ENCODE measurements at regions not wholly inside any gene's neighbourhood (a gene's known extent, or its start where the extent isn't known, plus 50 kb on each side); places are given as distances from the start of the nearest gene placed in this dataset.
"Not testable (repeated sequence)": the region's sequence is repeated elsewhere in the genome, so short reads cannot be mapped to it uniquely, and the experiment has no call there.

GRCh38 chr7:68754414-68754813, 843.9 kb upstream of the AUTS2 start:
- DNase-seq (ENCODE audit: low spot score): no peak

GRCh38 chr7:68756986-68757495, 841.2 kb upstream of the AUTS2 start:
- no peak for DNase-seq (ENCODE audit: low spot score)

GRCh38 chr7:68760556-68760955, 837.7 kb upstream of the AUTS2 start:
- no peak for DNase-seq (ENCODE audit: low spot score)

- no peak for DNase-seq (ENCODE audit: low spot score)
These were observed 830.8 kb upstream of the AUTS2 start for GRCh38 chr7:68767462-68767861.

GRCh38 chr7:68770649-68771048, 827.6 kb upstream of the AUTS2 start:
- DNase-seq (ENCODE audit: low spot score): peak; percentile 3

GRCh38 chr7:68776326-68776725, 821.9 kb upstream of the AUTS2 start:
- no peak for DNase-seq (ENCODE audit: low spot score)

GRCh38 chr7:68783684-68784083, 814.6 kb upstream of the AUTS2 start:
- no peak for DNase-seq (ENCODE audit: low spot score)

GRCh38 chr7:68785036-68785435, 813.2 kb upstream of the AUTS2 start:
- no peak for DNase-seq (ENCODE audit: low spot score)

- no peak for DNase-seq (ENCODE audit: low spot score)
These were observed 810.7 kb upstream of the AUTS2 start for GRCh38 chr7:68787566-68787965.

GRCh38 chr7:68788529-68788928, 809.7 kb upstream of the AUTS2 start:
- not testable (repeated sequence) for DNase-seq (ENCODE audit: low spot score)

GRCh38 chr7:68789597-68789996, 808.7 kb upstream of the AUTS2 start:
- DNase-seq (ENCODE audit: low spot score): no peak

- no peak for DNase-seq (ENCODE audit: low spot score)
These were observed 805.9 kb upstream of the AUTS2 start for GRCh38 chr7:68792351-68792750.

GRCh38 chr7:68793513-68793912, 804.8 kb upstream of the AUTS2 start:
- DNase-seq (ENCODE audit: low spot score): no peak

GRCh38 chr7:68800316-68800715, 798.0 kb upstream of the AUTS2 start:
- DNase-seq (ENCODE audit: low spot score): no peak

GRCh38 chr7:68805159-68805558, 793.1 kb upstream of the AUTS2 start:
- no peak for DNase-seq (ENCODE audit: low spot score)

- DNase-seq (ENCODE audit: low spot score): no peak
These were observed 790.6 kb upstream of the AUTS2 start for GRCh38 chr7:68807666-68808065.

- no peak for DNase-seq (ENCODE audit: low spot score)
These were observed 784.7 kb upstream of the AUTS2 start for GRCh38 chr7:68813551-68814080.

GRCh38 chr7:68816491-68816890, 781.8 kb upstream of the AUTS2 start:
- DNase-seq (ENCODE audit: low spot score): no peak

GRCh38 chr7:68820321-68820720, 778.0 kb upstream of the AUTS2 start:
- DNase-seq (ENCODE audit: low spot score): no peak

- no peak for DNase-seq (ENCODE audit: low spot score)
These were observed 776.4 kb upstream of the AUTS2 start for GRCh38 chr7:68821846-68822245.

- DNase-seq (ENCODE audit: low spot score): no peak
These were observed 774.1 kb upstream of the AUTS2 start for GRCh38 chr7:68823996-68824780.

GRCh38 chr7:68828575-68828974, 769.7 kb upstream of the AUTS2 start:
- DNase-seq (ENCODE audit: low spot score): no peak

GRCh38 chr7:68833422-68833821, 764.9 kb upstream of the AUTS2 start:
- no peak for DNase-seq (ENCODE audit: low spot score)

GRCh38 chr7:68839014-68839413, 759.3 kb upstream of the AUTS2 start:
- no peak for DNase-seq (ENCODE audit: low spot score)

All from globus pallidus (tissue), 1 donor.